Loucy (cell line): ENCODE measurements at regions not wholly inside any gene's neighbourhood (a gene's known extent, or its start where the extent isn't known, plus 50 kb on each side); places are given as distances from the start of the nearest gene placed in this dataset.

ENCODE experiments used
- H2AFZ ChIP-seq: fragments of 200-600 bp; sonication (generic); 2 replicates; pipeline ENCODE4 v1.6.0; 2016; ENCODE audit warnings: antibody characterized with exemption, mild to moderate bottlenecking, low read length, moderate library complexity
- H3F3A ChIP-seq: fragments of 200-600 bp; 2 replicates; pipeline ENCODE4 v1.6.0; 2016; ENCODE audit warnings: antibody characterized with exemption, low read depth, mild to moderate bottlenecking
- H3K27me3 ChIP-seq: fragments of 200-600 bp; sonication (generic); 2 replicates; pipeline ENCODE4 v1.6.1; 2014; ENCODE audit warnings: low read length, mild to moderate bottlenecking; ENCODE audit not compliant: insufficient read depth, poor library complexity, severe bottlenecking
- H3K36me3 ChIP-seq: fragments of 200-600 bp; sonication (generic); 2 replicates; pipeline ENCODE4 v1.6.1; 2016; ENCODE audit warnings: low read length; ENCODE audit not compliant: insufficient read depth
- H3K4me1 ChIP-seq: fragments of 200-600 bp; sonication (generic); 2 replicates; pipeline ENCODE4 v1.5.1; 2014; ENCODE audit warnings: low read length, mild to moderate bottlenecking; ENCODE audit not compliant: insufficient read depth, poor library complexity, severe bottlenecking
- H3K4me2 ChIP-seq: fragments of 200-600 bp; sonication (generic); 2 replicates; pipeline ENCODE4 v1.6.0; 2014; ENCODE audit warnings: antibody characterized with exemption, low read length, low read depth, mild to moderate bottlenecking; ENCODE audit not compliant: poor library complexity, severe bottlenecking
- H3K4me3 ChIP-seq: fragments of 200-600 bp; sonication (generic); 2 replicates; pipeline ENCODE4 v1.5.1; 2014; ENCODE audit warnings: low read length, mild to moderate bottlenecking, mixed read lengths; ENCODE audit not compliant: poor library complexity, severe bottlenecking
- H3K79me2 ChIP-seq: fragments of 200-600 bp; sonication (generic); 2 replicates; pipeline ENCODE4 v1.6.1; 2014; ENCODE audit warnings: low read length; ENCODE audit not compliant: insufficient read depth
- H3K9ac ChIP-seq: fragments of 200-600 bp; sonication (generic); 2 replicates; pipeline ENCODE4 v1.6.0; 2014; ENCODE audit warnings: mild to moderate bottlenecking, low read depth, low read length, moderate library complexity; ENCODE audit not compliant: poor library complexity, severe bottlenecking
- H3K9me2 ChIP-seq: fragments of 200-600 bp; sonication (generic); replicated peaks from 2 replicates; pipeline ENCODE4 v1.6.1; 2016; ENCODE audit warnings: low read depth, low read length, mixed read lengths
- H3K9me3 ChIP-seq: fragments of 200-600 bp; sonication (generic); 2 replicates; pipeline ENCODE4 v1.6.1; 2014; ENCODE audit warnings: mild to moderate bottlenecking, antibody characterized with exemption, low read length, low read depth; ENCODE audit not compliant: insufficient read depth
- H4K20me1 ChIP-seq: fragments of 200-600 bp; sonication (generic); 2 replicates; pipeline ENCODE4 v1.6.0; 2014; ENCODE audit warnings: antibody characterized with exemption, low read length, mild to moderate bottlenecking; ENCODE audit not compliant: insufficient read depth, poor library complexity, severe bottlenecking
- CTCF ChIP-seq: fragments of 200-600 bp; sonication (generic); conservative IDR thresholded peaks from 2 replicates; pipeline ENCODE4 v1.5.1; 2014; ENCODE audit warnings: mild to moderate bottlenecking, antibody characterized with exemption, low read length
- EZH2phosphoT487 ChIP-seq: fragments of 200-600 bp; IDR thresholded peaks from 2 replicates; pipeline ENCODE4 v1.6.1; 2018; ENCODE audit warnings: antibody characterized with exemption, mild to moderate bottlenecking, moderate library complexity, borderline replicate concordance

- Histone ChIP-seq H3K4me3 (no peak overlapping the region), H3K9me2 (no peaks in the 10 kb centered on the region), H3F3A (no peaks in the 10 kb centered on the region), H3K79me2 (no peaks in the 10 kb centered on the region), H4K20me1 (no peaks in the 10 kb centered on the region), H3K36me3 (no peaks in the 10 kb centered on the region), H3K9me3 (peaks cover 8% of the 10 kb centered on the region; the same call in 1 of the 2 replicates), H3K9ac (no peak overlapping the region), H3K4me2 (no peak overlapping the region), H3K4me1 (no peaks in the 10 kb centered on the region), H3K27me3 (no peaks in the 10 kb centered on the region), H2AFZ (no peak overlapping the region)
- TF ChIP-seq EZH2phosphoT487 (no peak), CTCF (no peak)
Measured at GRCh38 chr2:239854596-239854995, 170.5 kb downstream of the NDUFA10 start.

- TF ChIP-seq CTCF (no peak), EZH2phosphoT487 (no peak)
- H3K4me3 ChIP-seq: no peak overlapping the region
Measured at GRCh38 chr2:239853706-239854327, 171.3 kb downstream of the NDUFA10 start.

GRCh38 chr2:239853121-239853520 lies 172.0 kb downstream of the NDUFA10 start:
- no peak overlapping the region for H3K9ac ChIP-seq
- no peaks in the 10 kb centered on the region for H4K20me1 ChIP-seq
- H3K27me3 ChIP-seq: no peaks in the 10 kb centered on the region
- no peaks in the 10 kb centered on the region for H3K9me2 ChIP-seq
- H3K79me2 ChIP-seq: no peaks in the 10 kb centered on the region
- no peak overlapping the region for H3K4me2 ChIP-seq
- no peak overlapping the region for H2AFZ ChIP-seq
- H3K4me1 ChIP-seq: no peaks in the 10 kb centered on the region
- H3F3A ChIP-seq: no peaks in the 10 kb centered on the region
- no peaks in the 10 kb centered on the region for H3K36me3 ChIP-seq
- TF ChIP-seq CTCF (no peak), EZH2phosphoT487 (no peak)
- H3K4me3 ChIP-seq: no peak overlapping the region
- peaks cover 8% of the 10 kb centered on the region; the same call in 1 of the 2 replicates for H3K9me3 ChIP-seq

More at GRCh38 chr2:239853706-239854327, 171.3 kb downstream of the NDUFA10 start:
- no peaks in the 10 kb centered on the region for H3K27me3 ChIP-seq
- H2AFZ ChIP-seq: no peak overlapping the region
- no peaks in the 10 kb centered on the region for H4K20me1 ChIP-seq
- H3K36me3 ChIP-seq: no peaks in the 10 kb centered on the region
- no peaks in the 10 kb centered on the region for H3F3A ChIP-seq
- H3K9me2 ChIP-seq: no peaks in the 10 kb centered on the region
- no peak overlapping the region for H3K4me2 ChIP-seq
- no peaks in the 10 kb centered on the region for H3K79me2 ChIP-seq
- peaks cover 8% of the 10 kb centered on the region; the same call in 1 of the 2 replicates for H3K9me3 ChIP-seq
- no peak overlapping the region for H3K9ac ChIP-seq
- H3K4me1 ChIP-seq: no peaks in the 10 kb centered on the region
